ENCODE measurements at regions not wholly inside any gene's neighbourhood (a gene's known extent, or its start where the extent isn't known, plus 50 kb on each side); places are given as distances from the start of the nearest gene placed in this dataset.

- POLR2A ChIA-PET: no interaction called here
- Histone ChIP-seq H2AFZ (ENCODE audit: low read depth, low read length) (no peak overlapping the region), H4K20me1 (replicated peaks; ENCODE audit: control insufficient read depth, extremely low read depth, insufficient read depth, low read length) (no peaks in the 10 kb centered on the region), H3K4me3 (replicated peaks in 1 of 3; ENCODE audit: insufficient read depth in 1 of 3, low read depth in 1 of 3, low read length in 3 of 3) (no peak overlapping the region), H3K9me3 (replicated peaks; ENCODE audit: control insufficient read depth, insufficient read depth, low read length) (peaks cover 3% of the 10 kb centered on the region), H3K36me3 (ENCODE audit: control insufficient read depth in 2 of 2, extremely low read depth in 1 of 2, insufficient read depth in 2 of 2, low read length in 2 of 2) (no peaks in the 10 kb centered on the region), H3K4me2 (ENCODE audit: insufficient read depth, low read length) (no peak overlapping the region), H3K4me1 (ENCODE audit: control insufficient read depth, extremely low read depth, insufficient read depth, low read length) (no peaks in the 10 kb centered on the region), H3K27ac (ENCODE audit: insufficient read depth, low read depth, low read length) (no peak overlapping the region), H3K9me1 (replicated peaks; ENCODE audit: control insufficient read depth, extremely low read depth, insufficient read depth, low read length) (no peaks in the 10 kb centered on the region), H3K27me3 (ENCODE audit: control insufficient read depth in 2 of 2, insufficient read depth in 2 of 2, low read length in 2 of 2) (no peaks in the 10 kb centered on the region), H3K79me2 (ENCODE audit: control insufficient read depth, insufficient read depth, low read length) (no peaks in the 10 kb centered on the region), H3K9ac (replicated peaks; ENCODE audit: extremely low read depth, insufficient read depth, low read length) (no peak overlapping the region)
- no peak for DNase-seq (ENCODE audit: low read depth, low spot score)
- CTCF ChIA-PET: no interaction called here
- intact Hi-C loops (cut with micrococcal nuclease): no loop called here
- TF ChIP-seq FOS (IDR thresholded peaks at IDR 0.05; ENCODE audit: borderline replicate concordance, insufficient read depth, low read length): no peak
- no peak for FAIRE-seq
- dilution Hi-C loops (cut with MboI; ENCODE audit: extremely low pct_ligation_motif_present, low sequenced_read_pairs): no loop called here
- no TSS peak for BruUV-seq (replicated peaks)
Measured at GRCh38 chr7:156032973-156033372, 220.7 kb upstream of the SHH start.

- CTCF ChIA-PET: no interaction called here
- POLR2A ChIA-PET: no interaction called here
- Histone ChIP-seq H3K4me2 (ENCODE audit: insufficient read depth, low read length) (no peak overlapping the region), H3K4me1 (ENCODE audit: control insufficient read depth, extremely low read depth, insufficient read depth, low read length) (no peaks in the 10 kb centered on the region), H3K36me3 (ENCODE audit: control insufficient read depth in 2 of 2, extremely low read depth in 1 of 2, insufficient read depth in 2 of 2, low read length in 2 of 2) (no peaks in the 10 kb centered on the region), H3K9me3 (replicated peaks; ENCODE audit: control insufficient read depth, insufficient read depth, low read length) (peaks cover 3% of the 10 kb centered on the region), H3K9me1 (replicated peaks; ENCODE audit: control insufficient read depth, extremely low read depth, insufficient read depth, low read length) (no peaks in the 10 kb centered on the region), H3K27ac (ENCODE audit: insufficient read depth, low read depth, low read length) (no peak overlapping the region), H4K20me1 (replicated peaks; ENCODE audit: control insufficient read depth, extremely low read depth, insufficient read depth, low read length) (no peaks in the 10 kb centered on the region), H3K27me3 (ENCODE audit: control insufficient read depth in 2 of 2, insufficient read depth in 2 of 2, low read length in 2 of 2) (no peaks in the 10 kb centered on the region), H3K4me3 (replicated peaks in 1 of 3; ENCODE audit: insufficient read depth in 1 of 3, low read depth in 1 of 3, low read length in 3 of 3) (no peak overlapping the region), H3K9ac (replicated peaks; ENCODE audit: extremely low read depth, insufficient read depth, low read length) (no peak overlapping the region), H2AFZ (ENCODE audit: low read depth, low read length) (no peak overlapping the region), H3K79me2 (ENCODE audit: control insufficient read depth, insufficient read depth, low read length) (no peaks in the 10 kb centered on the region)
- no peak for FAIRE-seq
- DNase-seq (ENCODE audit: low read depth, low spot score): no peak
- dilution Hi-C loops (cut with MboI; ENCODE audit: extremely low pct_ligation_motif_present, low sequenced_read_pairs) (no loop called here), intact Hi-C loops (cut with micrococcal nuclease) (no loop called here)
- TF ChIP-seq POLR2AphosphoS5 (IDR thresholded peaks at IDR 0.05; ENCODE audit: insufficient read depth, low read depth, low read length) (no peak), MYC (IDR thresholded peaks at IDR 0.05; ENCODE audit: low read depth, low read length) (no peak), JUN (IDR thresholded peaks at IDR 0.05; ENCODE audit: borderline replicate concordance, insufficient read depth, insufficient read length, low read depth) (no peak), POLR2A (IDR thresholded peaks at IDR 0.05; ENCODE audit: low read depth, low read length) (no peak), CTCF (IDR thresholded peaks at IDR 0.05; ENCODE audit: extremely low read depth in 1 of 2, insufficient read depth in 1 of 2, low read depth in 1 of 2, low read length in 2 of 2) (no peak), EZH2 (IDR thresholded peaks at IDR 0.05; ENCODE audit: borderline replicate concordance, low read depth, low read length, severe bottlenecking) (no peak), FOS (IDR thresholded peaks at IDR 0.05; ENCODE audit: borderline replicate concordance, insufficient read depth, low read length) (no peak), MAX (IDR thresholded peaks at IDR 0.05; ENCODE audit: insufficient read depth, insufficient read length) (no peak), GATA2 (IDR thresholded peaks at IDR 0.05; ENCODE audit: insufficient read depth, insufficient read length, low read depth, low read length) (no peak)
- no TSS peak for BruUV-seq (replicated peaks)
Measured at GRCh38 chr7:156031679-156032478, 219.6 kb upstream of the SHH start.
